OCI-LY7 (cell line): ENCODE measurements at regions not wholly inside any gene's neighbourhood (a gene's known extent, or its start where the extent isn't known, plus 50 kb on each side); places are given as distances from the start of the nearest gene placed in this dataset.

Source experiments
- BruUV-seq: library from RNA; stranded (reverse); fragments of 400-500 nt; replicated peaks from 2 replicates; lab custom pipeline; 2021; lab: Mats Ljungman, UMichigan
- CTCF ChIA-PET: fragments of 300-600 bp; sonication (Branson Sonifier 250); formaldehyde crosslinking; loops from one replicate; lab custom pipeline; 2022; ENCODE audit warnings: antibody characterized with exemption; ENCODE audit not compliant: unreplicated experiment; lab: Charles Lee
- POLR2A ChIA-PET: fragments of 300-600 bp; sonication (Branson Sonifier 250); formaldehyde crosslinking; loops from one replicate; lab custom pipeline; 2022; ENCODE audit warnings: antibody characterized with exemption; lab: Charles Lee
- DNase-seq: peaks from one replicate; pipeline ENCODE4 v3.0.0-alpha.2; 2015; ENCODE audit warnings: low spot score
- H2AFZ ChIP-seq: fragments of 200-600 bp; sonication (generic), shearing (Covaris generic); 2 replicates; pipeline ENCODE4 v1.6.1; 2014; ENCODE audit warnings: mild to moderate bottlenecking, antibody characterized with exemption, low read length, moderate library complexity
- H3K27ac ChIP-seq: fragments of 200-600 bp; sonication (generic); 2 replicates; pipeline ENCODE4 v1.5.1; 2014; ENCODE audit warnings: mixed run types, low read depth, mild to moderate bottlenecking, moderate library complexity, low read length, inconsistent platforms; ENCODE audit not compliant: poor library complexity, severe bottlenecking
- H3K36me3 ChIP-seq: fragments of 200-600 bp; sonication (generic); 2 replicates; pipeline ENCODE4 v1.6.1; 2014; ENCODE audit warnings: mild to moderate bottlenecking, antibody characterized with exemption, low read length, moderate library complexity, mixed read lengths; ENCODE audit not compliant: insufficient read depth
- H3K4me1 ChIP-seq: fragments of 200-600 bp; sonication (generic); 2 replicates; pipeline ENCODE4 v1.5.1; 2014; ENCODE audit warnings: mild to moderate bottlenecking, low read length; ENCODE audit not compliant: insufficient read depth, poor library complexity, severe bottlenecking
- H3K4me2 ChIP-seq: fragments of 200-600 bp; sonication (generic); 2 replicates; pipeline ENCODE4 v1.6.1; 2014; ENCODE audit warnings: mild to moderate bottlenecking, low read length
- H3K4me3 ChIP-seq: fragments of 200-600 bp; sonication (generic); 2 replicates; pipeline ENCODE4 v1.5.1; 2014; ENCODE audit warnings: mild to moderate bottlenecking, low read depth, low read length; ENCODE audit not compliant: poor library complexity, severe bottlenecking
- H3K79me2 ChIP-seq: fragments of 200-600 bp; sonication (generic); 2 replicates; pipeline ENCODE4 v1.6.1; 2016; ENCODE audit warnings: low read depth, mild to moderate bottlenecking, low read length, moderate library complexity, mixed read lengths; ENCODE audit not compliant: insufficient read depth
- H3K9me2 ChIP-seq: fragments of 200-600 bp; sonication (generic); 2 replicates; pipeline ENCODE4 v1.6.1; 2016; ENCODE audit warnings: mild to moderate bottlenecking, low read length, mixed read lengths; ENCODE audit not compliant: insufficient read depth
- H3K9me3 ChIP-seq: fragments of 200-600 bp; sonication (generic); 2 replicates; pipeline ENCODE4 v1.6.1; 2014; ENCODE audit warnings: mild to moderate bottlenecking, mixed run types, low read length, mixed read lengths
- H4K20me1 ChIP-seq: fragments of 200-600 bp; sonication (generic); 2 replicates; pipeline ENCODE4 v1.6.1; 2014; ENCODE audit warnings: mild to moderate bottlenecking, antibody characterized with exemption, low read length, moderate library complexity, mixed read lengths; ENCODE audit not compliant: insufficient read depth
- CTCF ChIP-seq: fragments of 200-600 bp; sonication (generic); conservative IDR thresholded peaks from 2 replicates; pipeline ENCODE4 v1.5.1; 2014; ENCODE audit warnings: mild to moderate bottlenecking, antibody characterized with exemption, low read length, moderate library complexity, mixed read lengths
- EZH2phosphoT487 ChIP-seq: fragments of 200-600 bp; sonication (generic); IDR thresholded peaks from 2 replicates; pipeline ENCODE4 v1.6.1; 2018; ENCODE audit warnings: low read depth, borderline replicate concordance, mild to moderate bottlenecking, mixed run types, antibody characterized with exemption, low read length, moderate library complexity, mixed read lengths
- intact Hi-C: fragments of 100-400 bp; cut with micrococcal nuclease; formaldehyde crosslinking; loops from one replicate; pipeline ENCODE4 v1.10.0; 2022; ENCODE audit not compliant: unreplicated experiment

- Histone ChIP-seq H3K9me2 (no peaks in the 10 kb centered on the region), H3K36me3 (no peaks in the 10 kb centered on the region), H4K20me1 (no peaks in the 10 kb centered on the region), H3K4me1 (peaks cover 30% of the 10 kb centered on the region), H3K4me3 (no peak overlapping the region), H3K9me3 (no peaks in the 10 kb centered on the region), H3K79me2 (no peaks in the 10 kb centered on the region), H3K4me2 (no peak overlapping the region), H3K27ac (no peak overlapping the region), H2AFZ (no peak overlapping the region)
- no peak for DNase-seq
- BruUV-seq: no TSS peak
- intact Hi-C loops: no loop called here
- ChIA-PET CTCF (interaction anchor here (0.6 kb wide), 1 partner anchor 537 kb away, joined by 3 read pairs; no protein-coding TSS in a partner anchor), POLR2A (no interaction called here)
- TF ChIP-seq EZH2phosphoT487 (no peak), CTCF (no peak)
These were observed 168.5 kb upstream of the AJAP1 start for GRCh38 chr1:4485878-4486277.

GRCh38 chr1:4486408-4487120 is 167.8 kb upstream of the AJAP1 start:
- H4K20me1 ChIP-seq: no peaks in the 10 kb centered on the region
- H3K4me2 ChIP-seq: no peak overlapping the region
- no peaks in the 10 kb centered on the region for H3K9me2 ChIP-seq
- no TSS peak for BruUV-seq
- ChIA-PET POLR2A (no interaction called here), CTCF (no interaction called here)
- no peak overlapping the region for H2AFZ ChIP-seq
- peaks cover 37% of the 10 kb centered on the region for H3K4me1 ChIP-seq
- no peaks in the 10 kb centered on the region for H3K36me3 ChIP-seq
- H3K79me2 ChIP-seq: no peaks in the 10 kb centered on the region
- no peak for DNase-seq
- no peak for TF ChIP-seq CTCF
- TF ChIP-seq EZH2phosphoT487: no peak
- intact Hi-C loops: no loop called here
- H3K9me3 ChIP-seq: no peaks in the 10 kb centered on the region
- no peak overlapping the region for H3K27ac ChIP-seq
- H3K4me3 ChIP-seq: no peak overlapping the region

- H3K4me2 ChIP-seq: no peak overlapping the region
- no TSS peak for BruUV-seq
- no peak for TF ChIP-seq CTCF
- no peak for TF ChIP-seq EZH2phosphoT487
- peaks cover 40% of the 10 kb centered on the region for H3K4me1 ChIP-seq
- no peak overlapping the region for H3K27ac ChIP-seq
- no peaks in the 10 kb centered on the region for H4K20me1 ChIP-seq
- H2AFZ ChIP-seq: no peak overlapping the region
- no peaks in the 10 kb centered on the region for H3K9me2 ChIP-seq
- intact Hi-C loops: no loop called here
- no peak overlapping the region for H3K4me3 ChIP-seq
- DNase-seq: no peak
- ChIA-PET CTCF (no interaction called here), POLR2A (no interaction called here)
- no peaks in the 10 kb centered on the region for H3K9me3 ChIP-seq
- no peaks in the 10 kb centered on the region for H3K79me2 ChIP-seq
- H3K36me3 ChIP-seq: no peaks in the 10 kb centered on the region
These were observed 166.4 kb upstream of the AJAP1 start for GRCh38 chr1:4488018-4488417.
